ENCODE measurements at regions not wholly inside any gene's neighbourhood (a gene's known extent, or its start where the extent isn't known, plus 50 kb on each side); places are given as distances from the start of the nearest gene placed in this dataset.

GRCh38 chr4:28241021-28241420 is 1380.4 kb downstream of the STIM2 start:
- no peak for DNase-seq (ENCODE audit: low read depth)
- no peaks in the 10 kb centered on the region for H3K36me3 ChIP-seq (ENCODE audit: control insufficient read depth, insufficient read depth, low read length)
- no peak overlapping the region for H3K4me3 ChIP-seq (ENCODE audit: low read depth, low read length)
- TF ChIP-seq, protein P1, sequence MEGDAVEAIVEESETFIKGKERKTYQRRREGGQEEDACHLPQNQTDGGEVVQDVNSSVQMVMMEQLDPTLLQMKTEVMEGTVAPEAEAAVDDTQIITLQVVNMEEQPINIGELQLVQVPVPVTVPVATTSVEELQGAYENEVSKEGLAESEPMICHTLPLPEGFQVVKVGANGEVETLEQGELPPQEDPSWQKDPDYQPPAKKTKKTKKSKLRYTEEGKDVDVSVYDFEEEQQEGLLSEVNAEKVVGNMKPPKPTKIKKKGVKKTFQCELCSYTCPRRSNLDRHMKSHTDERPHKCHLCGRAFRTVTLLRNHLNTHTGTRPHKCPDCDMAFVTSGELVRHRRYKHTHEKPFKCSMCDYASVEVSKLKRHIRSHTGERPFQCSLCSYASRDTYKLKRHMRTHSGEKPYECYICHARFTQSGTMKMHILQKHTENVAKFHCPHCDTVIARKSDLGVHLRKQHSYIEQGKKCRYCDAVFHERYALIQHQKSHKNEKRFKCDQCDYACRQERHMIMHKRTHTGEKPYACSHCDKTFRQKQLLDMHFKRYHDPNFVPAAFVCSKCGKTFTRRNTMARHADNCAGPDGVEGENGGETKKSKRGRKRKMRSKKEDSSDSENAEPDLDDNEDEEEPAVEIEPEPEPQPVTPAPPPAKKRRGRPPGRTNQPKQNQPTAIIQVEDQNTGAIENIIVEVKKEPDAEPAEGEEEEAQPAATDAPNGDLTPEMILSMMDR (IDR thresholded peaks at IDR 0.05; ENCODE audit: insufficient read depth, low read length, poor library complexity, severe bottlenecking) = no peak
- no peaks in the 10 kb centered on the region for H3K27me3 ChIP-seq (ENCODE audit: control insufficient read depth, insufficient read depth, low read length)

DNA sequence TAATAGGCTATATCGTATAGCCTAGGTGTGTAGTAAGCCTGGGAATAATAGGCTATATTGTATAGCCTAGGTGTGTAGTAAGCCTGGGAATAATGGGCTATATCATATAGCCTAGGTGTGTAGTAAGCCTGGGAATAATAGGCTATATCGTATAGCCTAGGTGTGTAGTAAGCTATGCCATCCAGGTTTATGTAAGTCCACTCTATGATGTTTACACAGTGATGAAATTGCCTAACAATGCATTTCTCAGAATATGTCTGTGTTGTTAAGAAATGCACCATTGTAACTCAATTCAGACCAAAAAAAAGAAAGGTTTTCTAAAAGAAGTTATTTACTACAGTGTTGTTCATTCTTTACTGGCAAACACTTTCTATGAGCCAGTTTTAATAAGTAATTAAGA is 1387.2 kb downstream of the STIM2 start:
- Histone ChIP-seq H3K4me3 (ENCODE audit: low read depth, low read length) (no peak overlapping the region), H3K27me3 (ENCODE audit: control insufficient read depth, insufficient read depth, low read length) (no peaks in the 10 kb centered on the region), H3K36me3 (ENCODE audit: control insufficient read depth, insufficient read depth, low read length) (no peaks in the 10 kb centered on the region)
- no peak for DNase-seq (ENCODE audit: low read depth)
- TF ChIP-seq, protein P1 (IDR thresholded peaks at IDR 0.05; ENCODE audit: insufficient read depth, low read length, poor library complexity, severe bottlenecking) = no peak

DNA sequence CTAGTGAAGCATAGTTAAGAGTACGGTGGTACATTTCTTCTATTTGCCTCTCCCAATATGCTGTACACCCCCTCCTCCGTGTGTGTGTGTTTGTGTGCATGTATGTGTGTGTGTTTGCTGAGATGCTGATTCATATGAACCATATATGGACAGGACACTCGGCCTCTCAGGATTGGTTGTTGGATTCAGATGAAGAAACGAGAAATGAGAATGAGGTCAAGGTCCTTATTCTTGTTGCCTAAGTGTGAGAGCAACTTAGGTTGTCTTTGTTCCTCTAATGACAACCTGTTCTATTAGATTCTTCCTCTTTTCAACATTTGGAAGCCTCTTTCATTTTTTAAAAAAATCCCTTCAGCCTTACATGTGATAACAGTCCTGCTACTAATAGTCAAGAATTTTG is 1387.6 kb downstream of the STIM2 start:
- no peak overlapping the region for H3K4me3 ChIP-seq (ENCODE audit: low read depth, low read length)
- no peak for DNase-seq (ENCODE audit: low read depth)
- no peaks in the 10 kb centered on the region for H3K36me3 ChIP-seq (ENCODE audit: control insufficient read depth, insufficient read depth, low read length)
- H3K27me3 ChIP-seq (ENCODE audit: control insufficient read depth, insufficient read depth, low read length) = no peaks in the 10 kb centered on the region
- TF ChIP-seq, protein P1 (IDR thresholded peaks at IDR 0.05; ENCODE audit: insufficient read depth, low read length, poor library complexity, severe bottlenecking) = no peak

DNA sequence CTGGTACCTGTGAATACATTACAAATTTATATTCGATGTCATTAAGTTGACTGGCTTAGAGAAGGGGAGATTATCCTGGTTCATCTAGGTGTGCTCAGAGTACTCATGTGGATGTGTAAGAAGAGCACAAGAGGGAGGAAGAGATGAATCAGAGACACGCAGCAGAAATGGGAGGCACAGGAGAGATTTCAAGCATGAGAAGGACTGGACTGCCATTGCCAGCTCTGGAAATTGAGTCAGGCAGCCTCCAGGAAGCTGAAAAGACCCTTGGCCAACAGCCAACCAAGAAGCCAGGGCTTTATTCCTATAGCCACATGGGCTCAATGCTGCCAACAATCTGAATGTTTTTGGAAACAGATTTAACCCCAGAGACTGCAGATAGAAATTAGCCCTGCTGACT is 1390.0 kb downstream of the STIM2 start:
- Histone ChIP-seq H3K4me3 (ENCODE audit: low read depth, low read length) (no peak overlapping the region), H3K27me3 (ENCODE audit: control insufficient read depth, insufficient read depth, low read length) (no peaks in the 10 kb centered on the region), H3K36me3 (ENCODE audit: control insufficient read depth, insufficient read depth, low read length) (no peaks in the 10 kb centered on the region)
- TF ChIP-seq, protein P1 (IDR thresholded peaks at IDR 0.05; ENCODE audit: insufficient read depth, low read length, poor library complexity, severe bottlenecking) = no peak
- DNase-seq (ENCODE audit: low read depth) = no peak

DNA sequence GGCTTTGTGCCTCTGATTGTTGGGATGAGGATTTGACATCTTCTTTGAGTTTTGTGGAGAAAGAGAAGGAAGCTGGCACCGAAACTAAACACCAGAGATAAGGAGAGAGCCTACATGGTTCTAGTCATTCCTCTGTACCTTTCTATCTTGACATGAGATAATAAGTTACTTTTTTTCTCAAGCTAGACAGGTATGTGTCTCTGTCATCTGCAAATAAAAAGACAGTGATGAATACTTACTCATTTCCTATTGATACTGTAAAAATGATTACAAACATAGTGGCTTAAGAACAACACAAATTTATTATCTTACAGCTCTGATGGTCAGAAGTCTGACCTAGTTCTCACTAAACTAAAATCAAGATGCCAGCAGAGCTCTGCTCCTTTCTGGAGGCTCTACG is 1391.2 kb downstream of the STIM2 start:
- Histone ChIP-seq H3K27me3 (ENCODE audit: control insufficient read depth, insufficient read depth, low read length) (no peaks in the 10 kb centered on the region), H3K36me3 (ENCODE audit: control insufficient read depth, insufficient read depth, low read length) (no peaks in the 10 kb centered on the region), H3K4me3 (ENCODE audit: low read depth, low read length) (no peak overlapping the region)
- TF ChIP-seq, protein P1 (IDR thresholded peaks at IDR 0.05; ENCODE audit: insufficient read depth, low read length, poor library complexity, severe bottlenecking) = no peak
- no peak for DNase-seq (ENCODE audit: low read depth)

DNA sequence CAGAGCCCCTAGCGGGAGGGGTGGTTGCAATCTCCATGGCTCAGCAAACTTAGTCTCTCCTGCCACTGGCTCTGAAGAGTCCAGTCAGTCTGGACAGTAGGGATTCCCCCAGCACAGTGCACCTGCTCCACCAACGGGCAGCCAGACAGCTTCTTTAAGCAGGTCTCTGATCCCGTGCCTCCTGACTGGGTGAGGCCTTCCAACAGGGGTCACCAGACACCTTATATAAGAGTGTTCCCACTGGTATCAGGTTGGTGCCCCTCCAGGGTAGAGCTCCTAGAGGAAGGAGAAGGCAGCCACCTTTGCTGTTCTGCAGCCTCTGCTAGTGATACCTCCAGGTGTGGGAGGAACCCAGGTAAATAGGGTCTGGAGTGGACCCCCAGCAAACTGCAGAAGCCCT is 1393.4 kb downstream of the STIM2 start:
- TF ChIP-seq, protein P1 (IDR thresholded peaks at IDR 0.05; ENCODE audit: insufficient read depth, low read length, poor library complexity, severe bottlenecking) = no peak
- Histone ChIP-seq H3K36me3 (ENCODE audit: control insufficient read depth, insufficient read depth, low read length) (no peaks in the 10 kb centered on the region), H3K4me3 (ENCODE audit: low read depth, low read length) (no peak overlapping the region), H3K27me3 (ENCODE audit: control insufficient read depth, insufficient read depth, low read length) (no peaks in the 10 kb centered on the region)
- no peak for DNase-seq (ENCODE audit: low read depth)
